ENCODE measurements at regions not wholly inside any gene's neighbourhood (a gene's known extent, or its start where the extent isn't known, plus 50 kb on each side); places are given as distances from the start of the nearest gene placed in this dataset.

- DNase-seq, result no peak
These were observed 62.1 kb downstream of the VCX3A start for GRCh38 chrX:6472652-6473342.

- DNase-seq, result no peak
These were observed 66.2 kb downstream of the VCX3A start for GRCh38 chrX:6468706-6469105.

DNA sequence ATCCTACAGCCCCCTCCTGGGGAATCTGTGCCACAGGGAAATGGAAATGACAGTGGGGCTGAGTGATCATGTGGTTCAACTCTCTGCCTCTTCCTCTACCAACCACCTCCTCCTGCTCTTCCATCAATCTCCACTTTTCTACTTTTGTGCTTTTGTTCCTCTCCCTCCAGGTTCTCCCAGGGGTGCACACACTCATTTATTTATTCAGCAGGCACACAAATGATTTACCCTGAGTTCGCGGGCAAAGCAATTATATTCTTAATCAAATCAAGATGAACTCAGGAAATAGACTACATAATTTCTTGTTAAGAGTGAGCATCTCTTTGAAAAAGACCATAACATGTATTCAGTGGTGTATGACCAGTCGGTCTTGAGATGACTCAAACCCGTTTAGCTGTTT is 69.2 kb downstream of the VCX3A start:
- no peak for DNase-seq

- DNase-seq, result no peak
These were observed 70.2 kb downstream of the VCX3A start for GRCh38 chrX:6464726-6465125.

GRCh38 chrX:6460893-6461490 is 73.9 kb downstream of the VCX3A start:
- DNase-seq, result no peak

GRCh38 chrX:6456196-6456595 is 78.7 kb downstream of the VCX3A start:
- no peak for DNase-seq

DNA sequence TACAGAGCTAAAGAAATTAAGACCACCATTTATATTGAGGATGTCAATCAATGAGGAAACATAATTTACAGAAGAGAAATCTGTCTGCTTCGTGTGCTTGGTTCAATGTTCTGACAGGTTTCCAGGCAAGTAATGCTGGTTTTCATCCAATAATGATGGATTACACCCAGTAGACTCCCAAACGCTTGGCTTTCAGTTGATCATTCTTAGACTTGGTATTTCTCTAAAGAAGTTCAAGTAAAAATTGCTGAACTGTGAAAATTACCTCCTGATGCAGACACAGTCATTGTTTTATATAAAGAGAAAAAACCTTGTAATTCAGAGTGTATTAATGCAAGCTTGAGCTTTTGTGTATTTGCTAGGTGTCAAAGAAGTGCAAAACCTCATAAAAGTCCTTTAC is 85.0 kb downstream of the VCX3A start:
- DNase-seq, result no peak

DNA sequence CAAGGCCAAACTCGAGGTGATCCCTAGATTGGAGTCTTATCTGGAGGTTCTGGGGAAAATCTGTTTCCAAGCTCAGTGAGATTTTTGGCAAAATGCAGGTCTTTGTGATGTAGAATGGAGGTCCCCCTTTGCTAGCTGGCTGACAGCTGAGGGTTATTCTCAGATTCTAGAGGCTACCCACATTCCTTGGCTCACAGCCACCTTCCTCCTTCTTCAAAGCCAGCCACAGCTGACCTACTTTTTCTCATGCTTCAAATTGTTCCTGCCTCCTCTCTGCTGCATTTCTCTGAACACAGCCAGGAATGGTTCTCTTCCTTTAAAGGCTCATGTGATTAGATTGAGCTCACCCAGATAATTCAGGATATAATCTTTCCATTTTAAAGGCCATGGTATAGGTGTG is 86.9 kb downstream of the VCX3A start:
- DNase-seq, result peak; percentile 0

- no peak for DNase-seq
These were observed 88.3 kb downstream of the VCX3A start for GRCh38 chrX:6446582-6446981.

- DNase-seq, result no peak
These were observed 94.3 kb downstream of the VCX3A start for GRCh38 chrX:6440648-6441047.

DNA sequence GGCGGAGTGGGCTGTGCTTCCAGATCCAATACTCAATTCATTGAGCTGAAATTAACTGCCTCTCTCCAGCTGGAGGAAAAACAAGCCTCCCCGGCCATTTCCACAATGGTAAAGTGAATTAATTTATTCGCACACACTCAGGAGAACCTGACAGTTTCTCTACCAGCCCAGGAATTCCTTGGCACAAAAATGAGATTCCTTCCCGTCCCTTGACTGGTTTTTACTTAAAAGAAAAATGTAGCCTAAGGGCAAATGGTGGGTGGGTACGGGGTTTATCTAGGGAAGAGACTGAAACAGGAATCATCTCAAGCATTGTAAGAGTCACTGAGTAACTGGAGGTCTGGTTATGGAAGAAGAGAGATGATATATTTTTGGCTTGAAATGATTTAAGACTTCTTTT is 102.7 kb downstream of the VCX3A start:
- DNase-seq, result no peak

- no peak for DNase-seq
These were observed 127.4 kb downstream of the VCX3A start for GRCh38 chrX:6407542-6407941.

DNA sequence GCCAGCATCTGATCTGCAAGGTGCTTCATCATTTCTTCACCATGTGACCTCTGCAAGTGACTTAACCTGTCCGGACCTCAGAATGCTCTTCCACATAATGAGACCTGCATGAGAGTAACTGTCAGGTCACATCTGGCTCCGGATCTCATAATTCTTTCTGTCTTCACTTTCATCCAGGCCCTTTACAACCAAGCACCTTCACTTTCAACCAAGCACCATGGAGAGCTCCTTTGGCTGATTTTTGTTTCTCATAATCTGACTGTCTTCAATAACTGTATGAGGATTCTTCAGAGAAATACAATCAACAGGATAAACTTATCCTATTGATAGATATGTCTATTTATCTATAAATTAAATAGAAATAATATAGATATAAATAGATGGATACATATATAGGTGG is 148.1 kb downstream of the VCX3A start:
- DNase-seq, result no peak

DNA sequence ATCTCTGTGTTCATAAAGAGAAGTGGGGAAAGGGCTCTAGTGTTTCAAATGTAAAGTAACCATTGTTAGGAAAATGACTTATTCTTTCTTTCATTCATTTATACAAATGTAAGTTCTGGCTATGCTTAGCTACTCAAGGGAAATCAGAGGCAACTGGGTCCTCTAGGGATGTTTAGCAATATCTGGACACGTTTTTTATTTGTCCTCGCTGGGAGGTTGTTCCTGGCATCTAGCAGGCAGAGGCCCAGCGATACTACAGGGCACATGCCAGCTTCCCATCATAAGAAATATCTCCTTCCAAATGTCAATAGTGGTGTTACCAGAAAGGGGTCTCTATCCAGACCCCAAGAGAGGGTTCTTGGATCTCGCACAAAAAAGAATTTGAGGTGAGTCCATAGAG is 150.0 kb downstream of the VCX3A start:
- no peak for DNase-seq

- DNase-seq, result no peak
These were observed 150.5 kb downstream of the VCX3A start for GRCh38 chrX:6384371-6384770.

GRCh38 chrX:6383917-6384316 is 151.0 kb downstream of the VCX3A start:
- DNase-seq, result no peak

DNA sequence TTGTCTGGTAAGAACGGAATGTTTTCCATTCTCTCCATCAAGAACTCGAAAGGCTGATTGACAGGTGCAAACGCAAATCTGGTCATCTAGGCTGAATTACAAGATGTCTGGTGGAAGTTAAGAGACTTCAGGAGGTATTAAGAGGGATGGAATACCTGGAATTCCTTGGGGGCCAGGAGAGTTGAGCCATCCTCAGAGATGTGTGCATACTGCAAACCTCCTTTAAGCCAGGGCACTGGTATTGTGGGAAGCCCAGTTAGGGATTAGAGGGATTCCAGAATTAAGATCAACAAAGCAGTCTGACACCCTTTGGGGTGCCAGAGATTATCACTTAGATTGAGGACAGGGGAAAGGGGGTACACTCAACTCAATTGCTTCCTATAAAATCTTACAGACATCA is 151.4 kb downstream of the VCX3A start:
- DNase-seq, result no peak

- no peak for DNase-seq
These were observed 152.6 kb downstream of the VCX3A start for GRCh38 chrX:6382284-6382683.

DNA sequence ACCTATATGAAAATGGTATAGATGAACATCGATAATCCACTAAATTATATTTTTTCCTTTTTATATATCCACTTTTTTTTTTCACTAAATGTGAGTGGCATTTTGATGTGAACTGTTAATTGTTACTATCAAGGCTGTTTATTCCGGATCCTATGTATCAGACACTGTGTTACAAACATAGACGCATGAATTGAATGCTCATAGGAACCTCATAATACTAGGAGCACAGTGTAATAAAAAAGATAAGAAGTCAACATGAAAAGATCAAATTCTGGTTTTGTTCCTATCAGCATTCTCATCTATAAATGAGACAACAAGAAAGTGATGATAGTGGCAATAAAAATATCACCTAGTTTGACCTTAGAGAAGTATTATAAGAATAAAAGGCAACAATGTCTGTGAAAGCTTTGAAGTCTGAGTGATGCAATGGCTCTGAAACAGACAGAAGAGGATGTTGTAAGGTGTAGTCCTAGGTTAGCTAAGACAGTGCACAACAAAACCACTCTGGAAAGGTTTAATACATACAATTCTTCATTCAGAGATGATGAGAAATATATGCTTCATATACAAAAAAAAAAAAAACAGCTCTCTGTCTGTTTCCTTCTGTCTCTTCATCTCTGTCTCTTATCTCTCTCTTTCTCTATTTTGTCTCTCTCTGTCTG is 148.6 kb upstream of the NLGN4X start:
- no peak for DNase-seq

DNA sequence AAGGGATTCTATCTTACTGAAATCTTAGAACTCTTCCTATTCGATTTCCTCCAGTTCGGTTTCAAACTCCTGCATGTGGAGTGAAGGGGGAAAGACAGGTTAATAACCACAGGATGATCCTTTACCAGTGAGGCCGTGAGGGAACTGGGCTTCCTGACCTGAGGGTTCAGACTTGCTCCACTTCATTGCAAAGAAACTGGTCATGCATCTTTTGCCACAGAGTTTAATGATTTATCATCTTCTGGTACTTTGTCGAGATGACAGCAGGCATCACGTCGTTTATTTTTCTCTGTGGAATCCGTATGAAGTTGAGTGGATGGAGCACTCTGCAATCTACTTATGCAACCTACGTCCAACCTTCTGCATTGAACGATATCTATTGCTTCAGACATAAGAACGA is 145.9 kb upstream of the NLGN4X start:
- no peak for DNase-seq

DNA sequence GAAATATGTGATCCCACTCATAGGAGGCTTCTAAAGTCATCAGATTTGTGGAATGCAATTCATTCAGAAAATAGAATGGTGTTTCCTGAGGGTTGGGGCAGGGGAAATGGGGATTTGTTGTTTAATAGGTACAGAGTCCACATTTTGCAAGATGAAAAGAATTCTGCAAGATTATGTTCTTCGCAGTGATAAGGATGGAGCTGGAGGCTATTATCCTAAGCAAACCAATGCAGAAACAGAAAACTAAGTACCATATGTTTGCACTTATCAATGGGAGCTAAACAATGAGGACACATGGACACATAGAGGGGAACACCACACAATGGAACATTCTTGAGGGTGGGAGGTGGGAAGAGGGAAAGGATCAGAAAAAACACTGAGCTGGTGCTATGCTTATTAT is 144.3 kb upstream of the NLGN4X start:
- no peak for DNase-seq

DNA sequence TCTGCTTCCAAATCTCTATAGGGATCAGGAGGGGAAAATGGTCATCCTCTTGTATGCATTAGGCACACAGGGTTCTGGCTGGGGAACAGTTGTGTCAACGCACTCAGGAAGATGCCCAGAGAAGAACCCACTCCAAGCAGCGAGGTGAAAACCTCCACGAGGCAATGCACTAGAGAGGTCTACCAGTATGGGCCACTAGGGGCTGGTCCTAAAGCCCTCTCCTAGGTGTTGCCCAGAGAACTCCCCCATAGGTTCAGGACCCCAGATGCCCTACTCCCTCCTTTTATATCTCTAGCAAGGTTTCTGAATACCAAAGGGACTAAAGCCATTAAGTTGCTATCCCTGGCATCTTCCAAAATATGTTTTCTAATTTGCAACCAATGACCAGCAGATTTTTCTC is 142.7 kb upstream of the NLGN4X start:
- DNase-seq, result no peak

DNA sequence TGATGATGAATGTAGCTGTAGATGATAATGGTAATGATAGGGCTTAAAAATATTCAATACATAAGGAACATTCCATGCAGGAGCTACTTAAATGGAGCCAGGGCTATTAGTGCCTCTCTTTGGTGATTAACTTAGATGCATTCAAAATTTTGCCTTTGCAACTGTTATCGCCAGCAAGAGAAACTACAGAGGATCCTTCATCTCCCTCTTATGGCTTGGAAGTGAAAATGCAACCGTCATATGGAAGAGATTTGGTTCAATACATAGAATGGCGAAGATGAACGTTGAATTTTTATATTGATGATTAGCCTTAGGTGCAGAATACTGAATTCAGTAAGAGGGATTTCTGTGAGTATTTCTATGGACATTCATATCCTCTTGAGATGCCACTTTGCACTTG is 134.5 kb upstream of the NLGN4X start:
- DNase-seq, result no peak

GRCh38 chrX:6325437-6325836 is 96.8 kb upstream of the NLGN4X start:
- no peak for DNase-seq

Measured in occipital lobe (tissue), 1 donor.